ENCODE measurements at regions not wholly inside any gene's neighbourhood (a gene's known extent, or its start where the extent isn't known, plus 50 kb on each side); places are given as distances from the start of the nearest gene placed in this dataset.

GRCh38 chr2:225192869-225193268 lies 150.6 kb upstream of the DOCK10 start:
- no peak for FAIRE-seq
- intact Hi-C loops (cut with DNase I) = no loop called here
- Histone ChIP-seq H3K4me1 (no peaks in the 10 kb centered on the region), H3K27me3 (no peaks in the 10 kb centered on the region), H3K4me3 (no peak overlapping the region), H3K36me3 (no peaks in the 10 kb centered on the region), H3K9me3 (no peaks in the 10 kb centered on the region), H3K27ac (no peak overlapping the region)
- no peak for DNase-seq
- no peak for TF ChIP-seq CTCF (IDR thresholded peaks at IDR 0.05)
- WGBS, 2 donors = 92 to 93% methylated on average over 3 of the region's 3 CpGs
- ATAC-seq = no peak

- Histone ChIP-seq H3K27ac (no peak overlapping the region), H3K4me3 (no peak overlapping the region), H3K36me3 (no peaks in the 10 kb centered on the region), H3K9me3 (no peaks in the 10 kb centered on the region), H3K4me1 (no peaks in the 10 kb centered on the region), H3K27me3 (no peaks in the 10 kb centered on the region)
- intact Hi-C loops (cut with DNase I) = no loop called here
- no peak for DNase-seq
- WGBS, 2 donors = 62 to 68% methylated on average over 1 of the region's 1 CpG
- no peak for FAIRE-seq
- no peak for TF ChIP-seq CTCF (IDR thresholded peaks at IDR 0.05)
- no peak for ATAC-seq
These were observed 148.7 kb upstream of the DOCK10 start for GRCh38 chr2:225190987-225191386.

- no peaks in the 10 kb centered on the region for H3K27me3 ChIP-seq
- ATAC-seq (no peak), DNase-seq (no peak), FAIRE-seq (no peak)
- H3K27ac ChIP-seq = no peak overlapping the region
- no peak for TF ChIP-seq CTCF (IDR thresholded peaks at IDR 0.05)
- H3K36me3 ChIP-seq = no peaks in the 10 kb centered on the region
- intact Hi-C loops (cut with DNase I) = no loop called here
- no peaks in the 10 kb centered on the region for H3K9me3 ChIP-seq
- no peak overlapping the region for H3K4me3 ChIP-seq
- H3K4me1 ChIP-seq = no peaks in the 10 kb centered on the region
- 84 to 89% methylated on average over 2 of the region's 2 CpGs for WGBS, 2 donors
These were observed 142.7 kb upstream of the DOCK10 start for GRCh38 chr2:225184948-225185347.

GRCh38 chr2:225182126-225182525 lies 139.9 kb upstream of the DOCK10 start:
- no peak for DNase-seq
- Histone ChIP-seq H3K27me3 (no peaks in the 10 kb centered on the region), H3K27ac (no peak overlapping the region), H3K9me3 (no peaks in the 10 kb centered on the region), H3K36me3 (no peaks in the 10 kb centered on the region), H3K4me3 (no peak overlapping the region), H3K4me1 (no peaks in the 10 kb centered on the region)
- no peak for TF ChIP-seq CTCF (IDR thresholded peaks at IDR 0.05)
- intact Hi-C loops (cut with DNase I) = no loop called here
- no peak for FAIRE-seq
- no peak for ATAC-seq
- 69 to 82% methylated on average over 1 of the region's 1 CpG for WGBS, 2 donors

GRCh38 chr2:225177098-225177497 lies 134.8 kb upstream of the DOCK10 start:
- DNase-seq = no peak
- FAIRE-seq = no peak
- no peak for TF ChIP-seq CTCF (IDR thresholded peaks at IDR 0.05)
- H3K4me3 ChIP-seq = no peak overlapping the region
- 80 to 92% methylated on average over 1 of the region's 1 CpG for WGBS, 2 donors
- no peaks in the 10 kb centered on the region for H3K27me3 ChIP-seq
- H3K36me3 ChIP-seq = no peaks in the 10 kb centered on the region
- no peaks in the 10 kb centered on the region for H3K9me3 ChIP-seq
- no peaks in the 10 kb centered on the region for H3K4me1 ChIP-seq
- no peak for ATAC-seq
- H3K27ac ChIP-seq = no peak overlapping the region
- intact Hi-C loops (cut with DNase I) = no loop called here
